ENCODE measurements at regions not wholly inside any gene's neighbourhood (a gene's known extent, or its start where the extent isn't known, plus 50 kb on each side); places are given as distances from the start of the nearest gene placed in this dataset.

- no peaks in the 10 kb centered on the region for H3K27me3 ChIP-seq (ENCODE audit: insufficient read depth, poor library complexity, severe bottlenecking)
- H3K4me3 ChIP-seq (ENCODE audit: severe bottlenecking) = no peak overlapping the region
- H3K27ac ChIP-seq (ENCODE audit: poor library complexity, severe bottlenecking) = no peak overlapping the region
- no peak for TF ChIP-seq CTCF (IDR thresholded peaks at IDR 0.05; ENCODE audit: poor library complexity, severe bottlenecking)
- no peaks in the 10 kb centered on the region for H3K36me3 ChIP-seq (ENCODE audit: low read depth)
- H3K9me3 ChIP-seq (ENCODE audit: severe bottlenecking) = peaks cover 2% of the 10 kb centered on the region
- ATAC-seq (ENCODE audit: low read depth) (no peak), DNase-seq (ENCODE audit: low spot score) (no peak)
- no peaks in the 10 kb centered on the region for H3K4me1 ChIP-seq (ENCODE audit: insufficient read depth, poor library complexity, severe bottlenecking)
Measured at GRCh38 chr7:138285129-138285528, 174.9 kb upstream of the TRIM24 start.

- ATAC-seq (ENCODE audit: low read depth) (no peak), DNase-seq (ENCODE audit: low spot score) (no peak)
- no peaks in the 10 kb centered on the region for H3K4me1 ChIP-seq (ENCODE audit: insufficient read depth, poor library complexity, severe bottlenecking)
- H3K4me3 ChIP-seq (ENCODE audit: severe bottlenecking) = no peak overlapping the region
- H3K9me3 ChIP-seq (ENCODE audit: severe bottlenecking) = peaks cover 2% of the 10 kb centered on the region
- no peaks in the 10 kb centered on the region for H3K27me3 ChIP-seq (ENCODE audit: insufficient read depth, poor library complexity, severe bottlenecking)
- no peaks in the 10 kb centered on the region for H3K36me3 ChIP-seq (ENCODE audit: low read depth)
- no peak overlapping the region for H3K27ac ChIP-seq (ENCODE audit: poor library complexity, severe bottlenecking)
- no peak for TF ChIP-seq CTCF (IDR thresholded peaks at IDR 0.05; ENCODE audit: poor library complexity, severe bottlenecking)
Measured at GRCh38 chr7:138286846-138287245, 173.2 kb upstream of the TRIM24 start.

GRCh38 chr7:138287549-138287948, 172.5 kb upstream of the TRIM24 start:
- H3K27ac ChIP-seq (ENCODE audit: poor library complexity, severe bottlenecking) = no peak overlapping the region
- peaks cover 2% of the 10 kb centered on the region for H3K9me3 ChIP-seq (ENCODE audit: severe bottlenecking)
- no peak overlapping the region for H3K4me3 ChIP-seq (ENCODE audit: severe bottlenecking)
- no peaks in the 10 kb centered on the region for H3K36me3 ChIP-seq (ENCODE audit: low read depth)
- ATAC-seq (ENCODE audit: low read depth) (no peak), DNase-seq (ENCODE audit: low spot score) (no peak)
- no peaks in the 10 kb centered on the region for H3K27me3 ChIP-seq (ENCODE audit: insufficient read depth, poor library complexity, severe bottlenecking)
- H3K4me1 ChIP-seq (ENCODE audit: insufficient read depth, poor library complexity, severe bottlenecking) = no peaks in the 10 kb centered on the region
- TF ChIP-seq CTCF (IDR thresholded peaks at IDR 0.05; ENCODE audit: poor library complexity, severe bottlenecking) = no peak

GRCh38 chr7:138289082-138289481, 171.0 kb upstream of the TRIM24 start:
- Histone ChIP-seq H3K4me1 (ENCODE audit: insufficient read depth, poor library complexity, severe bottlenecking) (no peaks in the 10 kb centered on the region), H3K4me3 (ENCODE audit: severe bottlenecking) (no peak overlapping the region), H3K27ac (ENCODE audit: poor library complexity, severe bottlenecking) (no peak overlapping the region), H3K36me3 (ENCODE audit: low read depth) (no peaks in the 10 kb centered on the region), H3K27me3 (ENCODE audit: insufficient read depth, poor library complexity, severe bottlenecking) (no peaks in the 10 kb centered on the region), H3K9me3 (ENCODE audit: severe bottlenecking) (peaks cover 2% of the 10 kb centered on the region)
- DNase-seq (ENCODE audit: low spot score) = no peak
- no peak for ATAC-seq (ENCODE audit: low read depth)
- no peak for TF ChIP-seq CTCF (IDR thresholded peaks at IDR 0.05; ENCODE audit: poor library complexity, severe bottlenecking)

GRCh38 chr7:138289864-138290263, 170.2 kb upstream of the TRIM24 start:
- no peak for DNase-seq (ENCODE audit: low spot score)
- no peak for TF ChIP-seq CTCF (IDR thresholded peaks at IDR 0.05; ENCODE audit: poor library complexity, severe bottlenecking)
- ATAC-seq (ENCODE audit: low read depth) = no peak
- Histone ChIP-seq H3K36me3 (ENCODE audit: low read depth) (no peaks in the 10 kb centered on the region), H3K9me3 (ENCODE audit: severe bottlenecking) (peaks cover 2% of the 10 kb centered on the region), H3K4me3 (ENCODE audit: severe bottlenecking) (no peak overlapping the region), H3K4me1 (ENCODE audit: insufficient read depth, poor library complexity, severe bottlenecking) (no peaks in the 10 kb centered on the region), H3K27ac (ENCODE audit: poor library complexity, severe bottlenecking) (no peak overlapping the region), H3K27me3 (ENCODE audit: insufficient read depth, poor library complexity, severe bottlenecking) (no peaks in the 10 kb centered on the region)
